Germinal center (tissue), 1 donor: ENCODE measurements at regions not wholly inside any gene's neighbourhood (a gene's known extent, or its start where the extent isn't known, plus 50 kb on each side); places are given as distances from the start of the nearest gene placed in this dataset.

Experiments
- DNase-seq: peaks from one replicate; pipeline ENCODE4 v3.0.0; 2012; ENCODE audit warnings: mixed read lengths, low spot score

- DNase-seq, result no peak
Observed at GRCh38 chr5:174191076-174191475, 145.6 kb downstream of the NSG2 start.

GRCh38 chr5:174191850-174192655 is 146.5 kb downstream of the NSG2 start:
- no peak for DNase-seq

GRCh38 chr5:174192901-174193300 is 147.4 kb downstream of the NSG2 start:
- no peak for DNase-seq

- DNase-seq, result no peak
Observed at GRCh38 chr5:174195517-174195916, 150.0 kb downstream of the NSG2 start.

- DNase-seq, result no peak
Observed at GRCh38 chr5:174197929-174198328, 152.4 kb downstream of the NSG2 start.

GRCh38 chr5:174198541-174198940 is 153.0 kb downstream of the NSG2 start:
- no peak for DNase-seq

- no peak for DNase-seq
Observed at GRCh38 chr5:174202996-174203395, 157.5 kb downstream of the NSG2 start.

- DNase-seq, result no peak
Observed at GRCh38 chr5:174204535-174205313, 159.2 kb downstream of the NSG2 start.

GRCh38 chr5:174205939-174206338 is 160.4 kb downstream of the NSG2 start:
- no peak for DNase-seq

GRCh38 chr5:174210596-174211276 is 165.2 kb downstream of the NSG2 start:
- DNase-seq, result no peak

- no peak for DNase-seq
Observed at GRCh38 chr5:174211277-174211626, 165.7 kb downstream of the NSG2 start.

GRCh38 chr5:174217527-174217926 is 172.0 kb downstream of the NSG2 start:
- no peak for DNase-seq

- DNase-seq, result no peak
Observed at GRCh38 chr5:174218162-174218561, 172.7 kb downstream of the NSG2 start.

GRCh38 chr5:174220417-174220816 is 174.9 kb downstream of the NSG2 start:
- no peak for DNase-seq

GRCh38 chr5:174221436-174221835 is 175.9 kb downstream of the NSG2 start:
- no peak for DNase-seq

- no peak for DNase-seq
Observed at GRCh38 chr5:174221946-174222345, 176.4 kb downstream of the NSG2 start.

GRCh38 chr5:174222891-174223290 is 177.4 kb downstream of the NSG2 start:
- no peak for DNase-seq

- DNase-seq, result no peak
Observed at GRCh38 chr5:174223355-174223754, 177.8 kb downstream of the NSG2 start.

GRCh38 chr5:174229068-174229467 is 183.6 kb downstream of the NSG2 start:
- no peak for DNase-seq

- no peak for DNase-seq
Observed at GRCh38 chr5:174229514-174230370, 184.2 kb downstream of the NSG2 start.

GRCh38 chr5:174231956-174232487 is 186.5 kb downstream of the NSG2 start:
- no peak for DNase-seq

- DNase-seq, result no peak
Observed at GRCh38 chr5:174234388-174234787, 188.9 kb downstream of the NSG2 start.
